ENCODE measurements at regions not wholly inside any gene's neighbourhood (a gene's known extent, or its start where the extent isn't known, plus 50 kb on each side); places are given as distances from the start of the nearest gene placed in this dataset.

GRCh38 chr6:146876271-146877151 is 277.7 kb downstream of the ADGB start:
- no peak for FAIRE-seq
- H3K36me3 ChIP-seq (ENCODE audit: control insufficient read depth in 2 of 2, insufficient read depth in 2 of 2, low read length in 1 of 2) = no peaks in the 10 kb centered on the region
- in situ Hi-C loops (cut with MboI) = no loop called here
- H3K27me3 ChIP-seq (replicated peaks in 1 of 2; ENCODE audit: control insufficient read depth in 2 of 2, insufficient read depth in 2 of 2, low read length in 1 of 2) = no peaks in the 10 kb centered on the region
- intact Hi-C loops (cut with micrococcal nuclease; ENCODE audit: unreplicated experiment) = no loop called here
- no peaks in the 10 kb centered on the region for H3K9me3 ChIP-seq (replicated peaks; ENCODE audit: control insufficient read depth, insufficient read depth, low read length)
- H4K20me1 ChIP-seq (ENCODE audit: control insufficient read depth, insufficient read depth) = no peaks in the 10 kb centered on the region
- 49% methylated on average over 9 of the region's 9 CpGs for WGBS (ENCODE audit: insufficient coverage, insufficient replicate concordance, low lambda C conversion rate, missing lambda C conversion rate)
- no TSS peak for BruUV-seq (replicated peaks)
- DNase-seq (ENCODE audit: low read depth, low spot score) = no peak
- no peaks in the 10 kb centered on the region for H3K79me2 ChIP-seq (ENCODE audit: control insufficient read depth, insufficient read depth, low read length)
- ChIA-PET SMC1A (ENCODE audit: uncharacterized antibody, unreplicated experiment) (no interaction called here), RAD21 (ENCODE audit: unreplicated experiment) (no interaction called here), CTCF (no interaction called here), POLR2A (no interaction called here)
- H3K4me1 ChIP-seq (ENCODE audit: control insufficient read depth, insufficient read depth, low read length) = no peaks in the 10 kb centered on the region
- no peak overlapping the region for H3K4me2 ChIP-seq (ENCODE audit: control insufficient read depth, insufficient read depth)
- no peak overlapping the region for H2AFZ ChIP-seq (ENCODE audit: control insufficient read depth, low read depth, low read length)
- TF ChIP-seq RUNX3 (IDR thresholded peaks at IDR 0.05; ENCODE audit: low read length) = peak; percentile 24; the same call in 1 of the 2 replicates
- TF ChIP-seq ZNF217 (IDR thresholded peaks at IDR 0.05) = 0 out of 2 replicates have a peak, but pooled peaks have one; percentile 41
- TF ChIP-seq MTA2 (IDR thresholded peaks at IDR 0.05; ENCODE audit: low read depth) = no peak
- 0 out of 2 replicates have a peak, but pooled peaks have one; percentile 18 for TF ChIP-seq NR2F1 (conservative IDR thresholded peaks at IDR 0.05)
- TF ChIP-seq IKZF1 (conservative IDR thresholded peaks at IDR 0.05) = 0 out of 2 replicates have a peak, but pooled peaks have one; percentile 34
- 0 out of 4 replicates have a peak, but pooled peaks of 1 of the 2 experiments have one; percentile 19 for TF ChIP-seq IKZF2 (IDR thresholded peaks at IDR 0.05)
- TF ChIP-seq MEF2A (IDR thresholded peaks at IDR 0.05; ENCODE audit: insufficient read depth, low read depth, low read length) = no peak
- no peak overlapping the region for H3K4me3 ChIP-seq
- ATAC-seq = peak; percentile 43; the same call in 2 of the 3 replicates
- no peak overlapping the region for H3K27ac ChIP-seq (ENCODE audit: control insufficient read depth, insufficient read depth)
- no peak overlapping the region for H3K9ac ChIP-seq (ENCODE audit: control insufficient read depth, insufficient read depth, low read length)

Data from GM12878 (cell line).